Choroid plexus epithelial cell (primary cell): ENCODE measurements at regions not wholly inside any gene's neighbourhood (a gene's known extent, or its start where the extent isn't known, plus 50 kb on each side); places are given as distances from the start of the nearest gene placed in this dataset.
A peak's percentile ranks its signal among the peaks of the same experiment; 100 is the strongest.

Experiments
- DNase-seq: peaks from one replicate; pipeline ENCODE4 v3.0.0-alpha.2; 2010; ENCODE audit warnings: low read depth
- H3K4me3 ChIP-seq: 2 replicates; pipeline ENCODE4 v1.5.1; 2011; ENCODE audit warnings: low read depth, mild to moderate bottlenecking, control low read depth, low read length, moderate library complexity
- TF ChIP-seq, protein P1 (sequence below): conservative IDR thresholded peaks from 2 replicates; pipeline ENCODE4 v1.5.1; 2011; ENCODE audit warnings: low read depth, mild to moderate bottlenecking, control low read depth, inconsistent platforms, low read length, moderate library complexity

DNA sequence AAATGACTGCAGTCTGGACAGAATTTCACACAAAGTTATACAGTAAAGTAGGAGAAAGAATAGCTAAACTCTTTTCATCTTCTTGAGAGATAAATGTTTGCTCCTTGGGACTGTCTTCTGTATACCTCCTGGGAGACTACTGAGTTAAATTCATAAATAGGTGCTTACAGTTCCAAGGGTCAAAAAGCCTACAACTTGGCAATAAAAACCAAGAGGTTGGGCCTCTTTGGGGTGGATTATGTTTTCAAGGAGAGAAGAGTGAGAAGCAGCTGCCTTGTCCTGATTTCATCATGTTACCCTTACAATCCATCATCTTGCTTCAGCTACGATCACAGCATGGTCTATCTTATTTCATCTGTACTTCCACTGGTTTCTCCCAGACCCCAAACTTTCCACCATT lies 213.2 kb upstream of the RPS23 start:
- H3K4me3 ChIP-seq = no peak overlapping the region
- TF ChIP-seq, protein P1, sequence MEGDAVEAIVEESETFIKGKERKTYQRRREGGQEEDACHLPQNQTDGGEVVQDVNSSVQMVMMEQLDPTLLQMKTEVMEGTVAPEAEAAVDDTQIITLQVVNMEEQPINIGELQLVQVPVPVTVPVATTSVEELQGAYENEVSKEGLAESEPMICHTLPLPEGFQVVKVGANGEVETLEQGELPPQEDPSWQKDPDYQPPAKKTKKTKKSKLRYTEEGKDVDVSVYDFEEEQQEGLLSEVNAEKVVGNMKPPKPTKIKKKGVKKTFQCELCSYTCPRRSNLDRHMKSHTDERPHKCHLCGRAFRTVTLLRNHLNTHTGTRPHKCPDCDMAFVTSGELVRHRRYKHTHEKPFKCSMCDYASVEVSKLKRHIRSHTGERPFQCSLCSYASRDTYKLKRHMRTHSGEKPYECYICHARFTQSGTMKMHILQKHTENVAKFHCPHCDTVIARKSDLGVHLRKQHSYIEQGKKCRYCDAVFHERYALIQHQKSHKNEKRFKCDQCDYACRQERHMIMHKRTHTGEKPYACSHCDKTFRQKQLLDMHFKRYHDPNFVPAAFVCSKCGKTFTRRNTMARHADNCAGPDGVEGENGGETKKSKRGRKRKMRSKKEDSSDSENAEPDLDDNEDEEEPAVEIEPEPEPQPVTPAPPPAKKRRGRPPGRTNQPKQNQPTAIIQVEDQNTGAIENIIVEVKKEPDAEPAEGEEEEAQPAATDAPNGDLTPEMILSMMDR = no peak
- no peak for DNase-seq

DNA sequence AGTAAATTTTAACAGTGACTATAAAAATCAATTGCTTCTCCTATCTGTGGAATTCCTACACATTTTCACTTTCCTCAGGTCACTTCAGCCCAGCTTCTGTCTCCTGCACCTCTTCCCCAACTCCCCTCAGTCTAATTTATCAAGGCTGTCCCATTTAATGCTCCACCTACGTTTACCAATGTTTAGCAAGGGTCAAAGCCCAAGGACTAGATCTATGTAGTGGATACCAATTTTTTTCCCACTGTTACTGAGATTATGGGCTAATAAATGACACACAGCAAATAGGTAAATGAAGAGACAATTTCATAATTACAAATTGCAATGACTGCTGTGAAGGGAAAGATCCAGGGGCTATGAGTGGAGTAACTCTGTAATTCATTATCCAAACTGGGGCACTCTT lies 211.5 kb upstream of the RPS23 start:
- no peak overlapping the region for H3K4me3 ChIP-seq
- DNase-seq = no peak
- TF ChIP-seq, protein P1 = no peak

DNA sequence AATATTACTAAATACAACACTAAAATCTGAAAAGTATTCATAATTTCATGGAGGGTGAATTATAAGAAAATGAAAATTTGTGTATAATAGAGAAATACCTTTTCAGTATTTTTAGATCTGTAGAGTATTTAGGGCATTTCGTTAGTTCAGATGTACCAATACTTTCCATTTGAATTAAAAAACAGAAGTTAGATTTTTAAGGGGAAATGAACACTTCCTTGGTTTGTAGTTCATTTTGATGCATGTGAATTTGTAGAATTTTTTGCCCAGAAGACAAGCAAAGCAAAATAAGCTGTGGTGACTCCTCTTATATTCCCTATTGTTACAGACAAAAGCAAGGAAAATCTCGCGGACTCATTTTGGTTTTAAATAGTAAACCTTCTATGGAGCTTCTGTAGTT lies 209.0 kb upstream of the RPS23 start:
- TF ChIP-seq, protein P1 = no peak
- no peak overlapping the region for H3K4me3 ChIP-seq
- no peak for DNase-seq

DNA sequence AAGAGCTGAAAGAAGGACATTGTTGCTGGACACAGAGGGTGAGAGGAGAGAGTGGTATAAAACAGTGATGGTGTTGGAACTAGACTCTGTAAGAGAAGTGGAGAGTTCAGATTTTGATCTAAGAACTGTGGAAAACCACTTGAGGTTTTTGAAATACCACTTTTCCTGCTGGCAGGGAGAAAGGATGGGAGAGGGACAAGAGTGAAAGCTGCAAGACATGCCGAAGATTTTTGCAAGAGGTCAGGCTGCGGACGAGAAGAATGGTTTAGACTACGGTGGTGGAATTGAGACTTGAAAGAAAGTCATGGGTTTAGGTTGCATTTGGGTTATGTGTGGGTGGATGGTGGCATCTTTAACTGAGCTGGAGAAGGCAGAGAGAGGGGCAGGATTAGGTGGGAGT lies 202.2 kb upstream of the RPS23 start:
- TF ChIP-seq, protein P1 = no peak
- DNase-seq = no peak
- no peak overlapping the region for H3K4me3 ChIP-seq

DNA sequence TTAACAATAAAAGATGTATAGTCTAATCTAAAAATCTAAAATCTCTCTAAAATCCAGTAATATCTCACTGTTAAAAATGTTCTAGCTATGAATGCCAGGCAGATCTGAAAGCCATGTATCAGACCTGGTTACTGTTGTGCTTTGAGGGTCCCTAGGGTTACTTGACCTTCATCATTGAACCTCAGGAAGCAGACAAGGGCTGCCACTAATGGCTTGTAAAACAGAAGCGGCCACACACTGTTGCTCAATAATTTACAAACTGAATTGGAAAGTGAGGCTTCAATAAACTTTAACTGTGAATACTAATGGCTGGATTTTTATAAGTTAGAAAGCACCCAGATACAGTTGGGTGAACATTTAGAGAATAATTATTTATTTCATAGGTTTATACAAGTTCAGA lies 198.0 kb upstream of the RPS23 start:
- no peak overlapping the region for H3K4me3 ChIP-seq
- TF ChIP-seq, protein P1 = no peak
- no peak for DNase-seq

DNA sequence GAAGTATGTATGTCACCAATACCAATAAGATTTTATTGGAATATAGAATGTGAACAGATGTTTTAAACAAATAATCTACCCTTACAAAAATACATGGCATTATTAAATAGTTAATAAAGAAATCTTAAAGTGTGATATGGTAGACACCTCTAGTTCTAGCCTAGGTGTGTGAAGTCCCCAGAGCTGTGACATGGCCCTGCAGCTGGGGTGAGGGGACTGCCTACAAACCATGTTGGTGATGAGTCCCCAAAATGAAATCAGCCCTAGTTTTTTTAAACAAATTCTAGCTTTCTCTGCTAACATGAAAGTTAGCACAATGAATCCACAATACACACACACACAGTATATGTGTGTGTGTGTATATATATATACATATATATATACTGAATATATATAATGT lies 195.1 kb upstream of the RPS23 start:
- TF ChIP-seq, protein P1 = no peak
- no peak overlapping the region for H3K4me3 ChIP-seq
- no peak for DNase-seq

DNA sequence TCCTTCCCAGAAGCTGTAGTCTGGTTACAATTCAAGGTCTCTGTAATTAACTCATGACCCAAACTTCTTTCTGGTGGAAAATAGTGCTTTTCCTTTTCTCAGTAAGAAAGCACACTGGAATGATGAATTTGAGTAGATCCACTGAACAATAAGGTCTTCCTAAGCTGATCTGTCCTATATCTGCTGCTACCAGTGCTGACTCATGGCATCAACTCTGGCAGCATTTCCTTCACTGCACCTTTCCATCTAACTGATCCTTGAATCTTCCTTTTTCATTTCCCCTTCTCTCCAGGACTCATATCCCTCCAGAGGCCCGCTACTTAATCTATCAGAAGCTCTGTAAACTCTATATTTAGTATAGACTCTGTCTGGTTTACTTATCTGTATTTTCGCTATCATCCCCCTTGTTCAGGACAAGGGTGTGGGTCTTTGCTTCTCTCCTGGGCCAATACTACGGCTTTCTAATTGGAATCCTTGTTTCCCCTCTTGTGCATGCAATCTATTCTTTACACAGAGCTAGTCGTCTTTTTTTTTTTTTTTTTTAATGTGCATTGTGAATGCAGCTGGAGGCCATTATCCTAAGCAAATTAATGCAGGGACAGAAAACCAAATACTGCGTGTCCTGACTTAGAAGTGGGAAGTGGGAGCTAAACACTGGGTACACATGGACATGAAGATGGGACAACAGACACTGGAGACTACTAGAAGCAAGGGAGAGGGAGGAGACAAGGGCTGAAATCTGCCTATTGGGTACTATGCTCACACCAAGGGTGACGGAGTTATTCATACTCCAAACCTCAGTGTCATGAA lies 192.2 kb upstream of the RPS23 start:
- H3K4me3 ChIP-seq = no peak overlapping the region
- TF ChIP-seq, protein P1 = no peak
- DNase-seq = peak; percentile 19
